HEK293 (cell line): ENCODE measurements at regions not wholly inside any gene's neighbourhood (a gene's known extent, or its start where the extent isn't known, plus 50 kb on each side); places are given as distances from the start of the nearest gene placed in this dataset.

Experiments used
- BCL11A ChIP-seq: fragments of 450-650 bp; formaldehyde crosslinking; IDR thresholded peaks from 2 replicates; pipeline ENCODE4 v1.5.1; 2016; ENCODE audit warnings: low read depth, missing biosample characterization, missing genetic modification characterization
- ZNF133 ChIP-seq: fragments of 450-650 bp; formaldehyde crosslinking; IDR thresholded peaks from 2 replicates; pipeline ENCODE4 v1.5.1; 2016; ENCODE audit warnings: missing biosample characterization, missing genetic modification characterization
- ZSCAN30 ChIP-seq: fragments of 450-650 bp; IDR thresholded peaks from 2 replicates; pipeline ENCODE4 v1.5.1; 2018; ENCODE audit warnings: missing biosample characterization, mild to moderate bottlenecking, missing genetic modification characterization, moderate library complexity
- TF ChIP-seq, protein P1 (sequence below): fragments of 450-650 bp; formaldehyde crosslinking; IDR thresholded peaks from 2 replicates; pipeline ENCODE4 v1.5.1; 2016; ENCODE audit warnings: missing biosample characterization, missing genetic modification characterization

GRCh38 chr18:39636931-39637330, 2071.3 kb upstream of the CELF4 start:
- TF ChIP-seq ZNF133 (tag by site-specific recombination): no peak
- TF ChIP-seq ZSCAN30: no peak
- TF ChIP-seq, protein P1, sequence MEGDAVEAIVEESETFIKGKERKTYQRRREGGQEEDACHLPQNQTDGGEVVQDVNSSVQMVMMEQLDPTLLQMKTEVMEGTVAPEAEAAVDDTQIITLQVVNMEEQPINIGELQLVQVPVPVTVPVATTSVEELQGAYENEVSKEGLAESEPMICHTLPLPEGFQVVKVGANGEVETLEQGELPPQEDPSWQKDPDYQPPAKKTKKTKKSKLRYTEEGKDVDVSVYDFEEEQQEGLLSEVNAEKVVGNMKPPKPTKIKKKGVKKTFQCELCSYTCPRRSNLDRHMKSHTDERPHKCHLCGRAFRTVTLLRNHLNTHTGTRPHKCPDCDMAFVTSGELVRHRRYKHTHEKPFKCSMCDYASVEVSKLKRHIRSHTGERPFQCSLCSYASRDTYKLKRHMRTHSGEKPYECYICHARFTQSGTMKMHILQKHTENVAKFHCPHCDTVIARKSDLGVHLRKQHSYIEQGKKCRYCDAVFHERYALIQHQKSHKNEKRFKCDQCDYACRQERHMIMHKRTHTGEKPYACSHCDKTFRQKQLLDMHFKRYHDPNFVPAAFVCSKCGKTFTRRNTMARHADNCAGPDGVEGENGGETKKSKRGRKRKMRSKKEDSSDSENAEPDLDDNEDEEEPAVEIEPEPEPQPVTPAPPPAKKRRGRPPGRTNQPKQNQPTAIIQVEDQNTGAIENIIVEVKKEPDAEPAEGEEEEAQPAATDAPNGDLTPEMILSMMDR (tag by site-specific recombination): no peak
- TF ChIP-seq BCL11A: no peak
